HL-60 (cell line): ENCODE measurements at regions not wholly inside any gene's neighbourhood (a gene's known extent, or its start where the extent isn't known, plus 50 kb on each side); places are given as distances from the start of the nearest gene placed in this dataset.

Experiments
- DNase-seq, 2 experiments: peaks; one replicate each; pipeline ENCODE4 v3.0.0-alpha.2; 2010 to 2020; ENCODE audit warnings: low read depth in 1 of 2, low spot score in 1 of 2
- H3K27ac ChIP-seq: fragments of 250-450 bp; sonication (Bioruptor Pico); replicated peaks from 2 replicates; pipeline ENCODE4 v1.5.1; 2020; ENCODE audit warnings: mild to moderate bottlenecking, moderate library complexity
- H3K27me3 ChIP-seq: fragments of 250-450 bp; sonication (Bioruptor Pico); 2 replicates; pipeline ENCODE4 v1.5.1; 2021; ENCODE audit warnings: mild to moderate bottlenecking, moderate library complexity; ENCODE audit not compliant: insufficient read depth, poor library complexity, severe bottlenecking
- H3K4me3 ChIP-seq: replicated peaks from 2 replicates; pipeline ENCODE4 v1.5.1; 2011; ENCODE audit warnings: mild to moderate bottlenecking, control low read depth, low read length; ENCODE audit not compliant: insufficient read depth
- GABPA ChIP-seq: IDR thresholded peaks from 2 replicates; pipeline ENCODE4 v1.6.1; 2012; ENCODE audit warnings: low read depth
- POLR2AphosphoS5 ChIP-seq: IDR thresholded peaks from 2 replicates; pipeline ENCODE4 v1.6.1; 2012; ENCODE audit warnings: low read depth
- SPI1 ChIP-seq: IDR thresholded peaks from 2 replicates; pipeline ENCODE4 v1.6.1; 2012; ENCODE audit warnings: low read depth, mild to moderate bottlenecking, borderline replicate concordance
- TF ChIP-seq, protein P1 (sequence below): IDR thresholded peaks from one replicate; pipeline ENCODE4 v1.5.1; 2011; ENCODE audit warnings: low read length, control low read depth, inconsistent platforms; ENCODE audit not compliant: insufficient read depth
- TF ChIP-seq, protein P2 (sequence below): IDR thresholded peaks from 2 replicates; pipeline ENCODE4 v1.6.1; 2012; ENCODE audit warnings: low read depth; ENCODE audit not compliant: insufficient replicate concordance

DNA sequence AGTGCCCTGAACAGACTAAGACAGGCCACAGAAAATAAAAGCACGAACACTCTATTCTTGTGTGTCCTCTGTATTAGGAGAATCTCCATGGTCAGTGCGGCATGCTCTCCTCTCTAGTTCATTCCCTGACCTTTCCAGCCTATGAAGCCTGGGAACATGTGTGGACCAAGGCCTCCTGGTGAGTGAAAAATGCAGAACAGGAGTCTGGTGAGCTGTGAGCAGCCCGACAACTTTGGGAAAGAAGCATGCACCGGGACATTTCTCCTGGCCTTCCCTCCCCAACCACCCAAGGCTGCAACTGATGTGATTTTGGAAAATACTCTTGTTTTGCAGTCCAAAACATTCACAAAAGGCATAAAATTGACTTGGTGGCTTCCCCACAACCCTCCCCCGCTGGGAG is 878.3 kb upstream of the ID2 start:
- no peak overlapping the region for H3K4me3 ChIP-seq
- TF ChIP-seq, protein P1, sequence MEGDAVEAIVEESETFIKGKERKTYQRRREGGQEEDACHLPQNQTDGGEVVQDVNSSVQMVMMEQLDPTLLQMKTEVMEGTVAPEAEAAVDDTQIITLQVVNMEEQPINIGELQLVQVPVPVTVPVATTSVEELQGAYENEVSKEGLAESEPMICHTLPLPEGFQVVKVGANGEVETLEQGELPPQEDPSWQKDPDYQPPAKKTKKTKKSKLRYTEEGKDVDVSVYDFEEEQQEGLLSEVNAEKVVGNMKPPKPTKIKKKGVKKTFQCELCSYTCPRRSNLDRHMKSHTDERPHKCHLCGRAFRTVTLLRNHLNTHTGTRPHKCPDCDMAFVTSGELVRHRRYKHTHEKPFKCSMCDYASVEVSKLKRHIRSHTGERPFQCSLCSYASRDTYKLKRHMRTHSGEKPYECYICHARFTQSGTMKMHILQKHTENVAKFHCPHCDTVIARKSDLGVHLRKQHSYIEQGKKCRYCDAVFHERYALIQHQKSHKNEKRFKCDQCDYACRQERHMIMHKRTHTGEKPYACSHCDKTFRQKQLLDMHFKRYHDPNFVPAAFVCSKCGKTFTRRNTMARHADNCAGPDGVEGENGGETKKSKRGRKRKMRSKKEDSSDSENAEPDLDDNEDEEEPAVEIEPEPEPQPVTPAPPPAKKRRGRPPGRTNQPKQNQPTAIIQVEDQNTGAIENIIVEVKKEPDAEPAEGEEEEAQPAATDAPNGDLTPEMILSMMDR = no peak
- TF ChIP-seq SPI1 (no peak), POLR2AphosphoS5 (no peak), GABPA (no peak)
- TF ChIP-seq, protein P2, sequence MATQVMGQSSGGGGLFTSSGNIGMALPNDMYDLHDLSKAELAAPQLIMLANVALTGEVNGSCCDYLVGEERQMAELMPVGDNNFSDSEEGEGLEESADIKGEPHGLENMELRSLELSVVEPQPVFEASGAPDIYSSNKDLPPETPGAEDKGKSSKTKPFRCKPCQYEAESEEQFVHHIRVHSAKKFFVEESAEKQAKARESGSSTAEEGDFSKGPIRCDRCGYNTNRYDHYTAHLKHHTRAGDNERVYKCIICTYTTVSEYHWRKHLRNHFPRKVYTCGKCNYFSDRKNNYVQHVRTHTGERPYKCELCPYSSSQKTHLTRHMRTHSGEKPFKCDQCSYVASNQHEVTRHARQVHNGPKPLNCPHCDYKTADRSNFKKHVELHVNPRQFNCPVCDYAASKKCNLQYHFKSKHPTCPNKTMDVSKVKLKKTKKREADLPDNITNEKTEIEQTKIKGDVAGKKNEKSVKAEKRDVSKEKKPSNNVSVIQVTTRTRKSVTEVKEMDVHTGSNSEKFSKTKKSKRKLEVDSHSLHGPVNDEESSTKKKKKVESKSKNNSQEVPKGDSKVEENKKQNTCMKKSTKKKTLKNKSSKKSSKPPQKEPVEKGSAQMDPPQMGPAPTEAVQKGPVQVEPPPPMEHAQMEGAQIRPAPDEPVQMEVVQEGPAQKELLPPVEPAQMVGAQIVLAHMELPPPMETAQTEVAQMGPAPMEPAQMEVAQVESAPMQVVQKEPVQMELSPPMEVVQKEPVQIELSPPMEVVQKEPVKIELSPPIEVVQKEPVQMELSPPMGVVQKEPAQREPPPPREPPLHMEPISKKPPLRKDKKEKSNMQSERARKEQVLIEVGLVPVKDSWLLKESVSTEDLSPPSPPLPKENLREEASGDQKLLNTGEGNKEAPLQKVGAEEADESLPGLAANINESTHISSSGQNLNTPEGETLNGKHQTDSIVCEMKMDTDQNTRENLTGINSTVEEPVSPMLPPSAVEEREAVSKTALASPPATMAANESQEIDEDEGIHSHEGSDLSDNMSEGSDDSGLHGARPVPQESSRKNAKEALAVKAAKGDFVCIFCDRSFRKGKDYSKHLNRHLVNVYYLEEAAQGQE = no peak
- no peaks in the 10 kb centered on the region for H3K27me3 ChIP-seq
- H3K27ac ChIP-seq = no peak overlapping the region
- no peak for DNase-seq

DNA sequence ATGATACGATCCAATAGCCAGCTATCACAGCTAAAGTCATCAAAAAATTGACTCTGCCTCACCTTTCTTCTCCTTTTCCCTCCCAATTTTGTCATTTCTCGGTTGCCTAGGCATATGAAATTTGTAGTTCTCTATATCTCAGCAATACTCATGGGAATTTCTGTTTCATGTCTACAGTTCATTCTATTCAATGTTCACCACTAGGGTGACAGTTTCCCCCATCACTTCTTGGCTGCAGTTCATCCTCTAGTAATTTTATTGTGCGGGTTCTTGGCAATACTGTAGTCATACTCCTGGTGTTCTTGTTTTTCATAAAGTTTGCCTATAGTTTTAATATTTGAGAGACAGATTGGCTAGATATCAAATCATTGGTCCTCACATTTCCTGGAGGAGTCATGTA is 872.2 kb upstream of the ID2 start:
- H3K27ac ChIP-seq = no peak overlapping the region
- TF ChIP-seq, protein P1 = no peak
- TF ChIP-seq SPI1 (no peak), POLR2AphosphoS5 (no peak)
- H3K27me3 ChIP-seq = no peaks in the 10 kb centered on the region
- no peak overlapping the region for H3K4me3 ChIP-seq
- no peak for DNase-seq

DNA sequence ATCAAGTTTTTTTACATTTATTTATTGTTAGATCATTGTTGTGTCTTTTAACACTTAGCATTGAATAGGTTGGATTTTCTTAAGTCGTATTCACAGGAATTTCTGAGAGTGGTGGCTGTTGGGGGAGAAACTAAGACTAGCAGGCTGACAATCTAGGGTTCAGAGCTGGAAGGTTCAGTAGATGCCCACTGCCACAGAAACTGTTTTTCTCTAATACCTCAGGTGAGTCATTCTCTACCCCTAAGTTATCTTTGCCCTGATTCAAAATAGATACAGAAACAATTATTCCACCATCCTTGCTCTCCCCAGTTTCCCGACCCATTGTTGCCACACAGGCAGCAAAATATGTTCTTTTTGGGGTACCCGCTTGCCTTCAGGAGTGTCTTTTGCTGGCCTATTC is 870.8 kb upstream of the ID2 start:
- TF ChIP-seq, protein P2 = no peak
- TF ChIP-seq SPI1 (no peak), GABPA (no peak), POLR2AphosphoS5 (no peak)
- TF ChIP-seq, protein P1 = no peak
- Histone ChIP-seq H3K4me3 (no peak overlapping the region), H3K27ac (no peak overlapping the region), H3K27me3 (no peaks in the 10 kb centered on the region)
- no peak for DNase-seq

DNA sequence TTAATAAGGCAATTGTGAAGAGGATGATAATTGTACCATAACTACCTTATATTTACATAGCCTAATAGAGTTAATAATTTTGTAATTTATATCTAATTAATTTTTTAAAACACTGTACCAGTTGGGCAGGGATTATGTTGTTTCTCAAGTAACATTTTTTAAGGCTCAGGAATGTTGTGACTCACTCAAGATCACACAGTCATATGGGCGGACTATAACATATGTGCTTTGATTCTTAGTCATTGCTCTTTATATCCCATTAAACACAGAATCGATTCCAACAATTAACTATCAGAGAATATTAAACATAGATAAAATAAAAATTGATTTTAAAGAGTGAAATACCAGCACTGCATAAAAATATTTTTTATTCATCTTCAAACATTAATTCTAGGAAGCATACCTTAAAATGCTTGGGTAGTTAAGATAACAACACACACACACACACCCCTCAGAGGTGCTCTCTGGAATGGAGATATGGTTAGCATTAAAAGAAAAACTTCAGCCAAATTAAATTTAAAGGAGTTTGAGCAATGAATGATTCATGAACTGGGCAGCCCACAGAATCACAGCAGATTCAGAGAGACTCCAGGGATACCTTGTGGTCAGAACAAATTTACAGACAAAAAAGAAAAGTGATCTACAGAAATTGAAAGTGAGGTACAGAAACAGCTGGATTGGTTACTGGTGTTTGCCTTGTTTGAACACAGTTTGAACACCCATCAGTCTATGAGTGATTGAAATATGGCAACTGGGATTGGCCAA is 869.4 kb upstream of the ID2 start:
- no peak for DNase-seq
- Histone ChIP-seq H3K27me3 (no peaks in the 10 kb centered on the region), H3K27ac (no peak overlapping the region), H3K4me3 (no peak overlapping the region)
- TF ChIP-seq SPI1 = no peak
- TF ChIP-seq POLR2AphosphoS5 = no peak
- no peak for TF ChIP-seq GABPA
- TF ChIP-seq, protein P1 = no peak
- TF ChIP-seq, protein P2 = no peak
